H54 (cell line): ENCODE measurements at regions not wholly inside any gene's neighbourhood (a gene's known extent, or its start where the extent isn't known, plus 50 kb on each side); places are given as distances from the start of the nearest gene placed in this dataset.

ENCODE experiments used
- DNase-seq: peaks from one replicate; pipeline ENCODE4 v3.0.0; 2011; ENCODE audit warnings: low spot score, mixed read lengths; ENCODE audit not compliant: insufficient read length
- FAIRE-seq: peaks from 3 replicates; lab custom pipeline; 2011; peaks lifted over from hg19 to GRCh38; lab: Jason Lieb, UNC
- POLR2A ChIP-seq: IDR thresholded peaks from 2 replicates; pipeline ENCODE4 v1.6.1; 2011; ENCODE audit warnings: low read depth, mild to moderate bottlenecking, low read length

DNA sequence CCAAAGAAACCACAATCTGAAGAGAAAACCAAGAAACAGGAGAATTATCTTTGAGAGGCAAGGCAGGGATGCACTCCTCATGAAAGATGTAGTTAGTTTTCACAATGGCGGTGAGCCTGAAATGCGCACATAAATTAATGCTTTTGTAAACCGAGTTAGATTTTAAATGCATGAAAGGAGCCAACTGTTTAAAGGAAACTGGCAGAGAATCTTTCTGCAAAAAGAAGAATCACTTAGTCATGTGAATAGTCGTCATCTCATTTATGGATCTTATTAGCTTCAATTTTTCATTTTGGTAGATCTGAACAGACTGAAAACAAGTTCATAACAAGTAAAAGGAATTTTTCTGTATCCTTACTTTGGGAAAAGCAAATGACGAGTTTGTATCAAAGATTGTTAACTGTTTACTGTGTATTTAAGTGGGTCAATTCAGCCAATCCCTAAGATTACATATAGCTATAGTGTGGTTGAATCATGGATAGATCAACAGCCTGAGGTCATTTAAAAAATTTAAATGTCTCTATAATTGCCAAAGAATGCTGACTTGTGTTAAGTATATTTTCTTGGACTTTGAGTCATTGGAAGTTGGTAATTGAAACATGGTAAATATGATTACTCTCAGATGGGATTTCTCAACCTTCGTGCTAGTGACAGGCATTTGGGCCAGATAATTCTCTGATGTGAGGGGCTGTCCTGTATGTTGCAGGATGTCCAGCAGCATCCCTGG is 226.6 kb upstream of the KAZN start:
- TF ChIP-seq POLR2A: no peak
- DNase-seq: no peak
- no peak for FAIRE-seq

DNA sequence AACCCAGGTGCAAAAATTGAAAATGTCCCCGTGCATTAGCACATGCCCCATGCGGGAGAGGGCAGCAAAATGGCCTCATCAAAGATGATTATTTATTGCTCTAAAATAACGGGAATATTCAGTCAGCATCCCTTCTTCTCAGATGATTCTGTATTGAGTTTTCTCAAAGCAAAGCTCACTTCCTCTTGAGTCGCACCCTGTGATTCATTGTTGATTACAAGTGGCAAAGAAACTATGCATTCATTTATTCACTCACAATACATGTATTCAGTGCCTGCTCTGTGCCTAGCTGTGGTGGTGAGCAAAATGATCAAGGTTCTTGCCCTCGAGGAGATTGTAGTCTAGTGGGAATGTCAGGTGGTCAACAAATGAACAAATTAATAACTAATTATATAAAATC is 226.0 kb upstream of the KAZN start:
- DNase-seq: no peak
- FAIRE-seq: no peak
- TF ChIP-seq POLR2A: no peak

DNA sequence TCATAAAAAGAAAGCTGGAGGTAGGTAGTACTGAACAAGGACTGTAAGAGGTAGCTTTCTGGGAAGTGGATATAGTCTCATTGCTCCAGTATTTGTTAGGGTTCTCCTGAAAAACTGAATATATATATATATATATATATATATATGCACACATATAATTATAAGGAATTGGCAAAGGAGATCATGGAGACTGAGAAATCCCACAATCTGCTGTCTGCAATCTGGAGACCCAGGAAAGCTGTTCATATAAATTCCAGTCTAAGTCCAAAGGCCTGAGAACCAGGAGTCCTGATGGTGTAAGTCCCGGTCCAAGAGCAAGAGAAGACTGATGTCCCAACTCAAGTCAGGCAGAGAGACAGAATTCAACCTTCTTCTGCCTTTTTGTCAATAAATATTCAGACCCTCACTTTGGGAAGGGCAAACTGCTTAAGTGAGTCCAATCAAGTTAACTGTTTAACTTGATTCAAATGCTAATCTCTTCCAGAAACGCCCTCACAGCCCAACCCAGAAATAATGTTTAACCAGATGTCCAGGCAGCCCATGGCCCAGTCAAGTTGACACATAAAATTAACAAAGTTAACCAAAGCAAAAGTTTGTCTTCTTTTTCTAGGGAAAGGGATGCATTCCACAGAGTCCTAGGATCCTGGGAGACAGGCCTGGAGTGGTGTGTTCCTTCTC is 225.3 kb upstream of the KAZN start:
- no peak for DNase-seq
- no peak for TF ChIP-seq POLR2A
- no peak for FAIRE-seq

DNA sequence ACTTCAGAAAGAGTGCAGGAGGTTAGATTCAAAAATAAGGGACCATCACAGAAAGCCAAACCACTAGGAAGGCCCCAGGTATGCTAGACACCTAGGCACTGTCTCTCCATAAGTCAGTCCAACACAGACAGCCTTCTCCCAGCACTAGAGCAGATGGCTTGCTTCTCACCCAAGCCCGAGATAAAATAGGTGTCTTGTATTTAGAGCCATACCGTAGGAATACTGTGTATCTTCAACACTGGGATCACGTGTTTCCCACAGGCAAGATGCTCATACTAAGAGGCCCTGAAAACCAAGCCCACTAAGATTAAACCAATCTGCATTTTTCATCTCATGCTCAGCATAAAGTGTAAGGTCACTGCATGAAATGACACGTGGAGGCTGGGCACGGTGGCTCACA is 223.3 kb upstream of the KAZN start:
- TF ChIP-seq POLR2A: no peak
- FAIRE-seq: no peak
- no peak for DNase-seq

DNA sequence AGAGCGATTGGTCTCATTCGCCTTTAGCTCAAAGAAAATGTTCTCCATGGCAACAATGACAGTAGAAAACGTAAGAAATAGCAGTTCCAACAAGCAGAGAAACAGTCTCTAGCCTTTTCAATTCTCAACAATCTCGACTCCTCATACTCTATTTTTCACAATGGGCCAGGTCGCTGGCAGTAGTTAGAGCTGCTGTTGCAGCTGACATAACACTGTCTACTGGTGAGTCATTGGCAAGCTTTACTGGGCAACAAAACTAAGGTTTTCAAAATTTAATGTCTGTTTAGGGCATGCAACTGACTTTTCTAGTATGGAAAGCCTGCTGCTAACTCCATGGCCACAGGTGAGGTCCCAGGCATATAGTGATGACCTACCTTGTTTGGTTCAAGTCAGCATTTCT is 221.1 kb upstream of the KAZN start:
- TF ChIP-seq POLR2A: no peak
- FAIRE-seq: no peak
- DNase-seq: no peak

DNA sequence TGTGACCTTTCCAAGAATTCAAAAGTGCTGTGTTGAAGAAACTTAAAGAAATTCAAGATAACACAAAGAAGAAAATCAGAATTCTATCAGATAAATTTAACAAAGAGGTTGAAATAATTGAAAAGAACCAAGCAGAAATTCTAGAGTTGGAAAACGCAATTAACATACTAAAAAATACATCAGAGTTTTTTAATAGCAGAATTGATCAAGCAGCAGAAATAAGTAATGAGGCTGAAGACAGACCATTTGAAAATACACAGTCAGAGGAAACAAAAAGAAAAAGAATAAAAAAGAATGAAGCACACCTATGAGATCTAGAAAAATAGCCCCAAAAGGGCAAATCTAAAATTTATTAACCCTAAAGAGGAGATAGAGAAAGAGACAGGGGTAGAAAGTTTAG is 218.1 kb upstream of the KAZN start:
- FAIRE-seq: no peak
- no peak for TF ChIP-seq POLR2A
- DNase-seq: no peak

DNA sequence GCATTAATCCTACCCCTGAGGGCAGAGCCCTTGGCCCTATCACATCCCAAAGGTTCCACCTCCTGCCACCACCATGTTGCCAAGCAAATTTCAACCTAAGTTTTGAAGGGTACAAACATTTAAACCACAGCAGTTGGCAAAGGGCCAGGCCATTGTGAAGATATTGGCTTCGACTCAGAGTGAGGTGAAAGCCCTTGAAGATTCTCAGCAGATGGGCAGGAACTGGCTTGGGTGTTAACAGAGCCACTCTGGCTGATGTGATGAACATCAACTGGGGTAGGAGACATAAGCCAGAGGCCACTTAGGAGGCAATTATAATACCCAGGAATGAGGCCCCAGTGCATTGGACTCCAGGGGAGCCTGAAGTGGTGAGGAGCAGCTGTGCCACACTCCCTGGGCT is 207.7 kb upstream of the KAZN start:
- TF ChIP-seq POLR2A: no peak

DNA sequence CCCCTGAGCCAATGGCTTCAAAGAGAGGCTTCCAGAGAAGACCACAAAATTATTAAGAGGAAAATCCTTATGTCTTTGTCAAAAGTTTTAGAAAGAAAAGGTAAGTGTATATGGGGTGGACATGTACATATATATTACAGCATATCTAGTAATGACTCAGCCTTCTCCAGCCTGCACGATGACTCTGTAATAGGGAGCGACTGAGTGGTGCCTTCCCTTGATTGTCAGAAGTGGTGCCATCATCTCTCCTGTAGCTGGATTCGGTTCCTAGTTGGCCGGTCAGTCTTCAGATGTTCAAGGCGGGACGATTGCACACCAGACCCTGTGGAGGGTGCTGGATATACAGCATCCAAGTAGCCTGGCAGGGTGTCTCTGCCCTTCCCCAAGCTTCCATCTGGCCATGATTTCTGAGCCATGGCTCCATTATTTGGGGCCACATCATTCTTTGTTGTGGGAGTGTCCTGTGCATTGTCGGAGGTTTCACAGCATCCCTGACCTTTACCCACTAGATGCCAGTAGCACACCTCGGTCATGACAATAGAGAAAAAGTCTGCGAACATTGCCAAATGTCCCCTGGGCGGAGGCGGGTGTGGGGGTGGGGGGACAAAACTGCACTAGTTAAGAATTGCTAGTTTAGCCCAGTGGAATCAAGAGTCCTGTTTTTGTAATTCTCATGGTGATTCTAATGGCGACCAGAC is 206.2 kb upstream of the KAZN start:
- DNase-seq: no peak
- TF ChIP-seq POLR2A: no peak
- FAIRE-seq: no peak

More for the DNA sequence above, 207.7 kb upstream of the KAZN start:
- FAIRE-seq (no peak), DNase-seq (no peak)

DNA sequence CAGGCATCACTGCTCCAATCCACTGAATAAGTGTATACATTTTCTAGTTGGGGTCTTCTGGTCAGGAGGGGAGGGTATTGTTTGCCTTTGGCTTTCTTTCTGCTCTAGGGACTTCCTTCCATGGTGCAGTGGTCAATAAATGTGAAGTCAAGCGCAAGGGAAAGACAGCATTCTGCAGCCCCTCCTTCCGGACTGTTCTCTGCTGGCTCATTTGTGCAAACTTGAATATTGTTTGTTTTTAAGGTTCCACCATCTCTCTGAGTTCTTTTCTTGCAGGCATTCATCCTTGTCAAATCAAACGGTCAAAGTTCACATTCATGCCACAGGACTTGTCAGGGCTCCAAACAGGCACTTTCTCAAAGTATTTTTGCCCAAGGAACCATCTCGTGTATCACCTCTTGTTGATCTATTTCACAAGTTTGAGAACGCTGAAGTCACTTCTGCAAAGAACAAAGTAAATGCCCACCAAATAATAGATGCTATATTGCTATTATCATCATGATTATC is 205.6 kb upstream of the KAZN start:
- DNase-seq (no peak), FAIRE-seq (no peak)
- TF ChIP-seq POLR2A: no peak

DNA sequence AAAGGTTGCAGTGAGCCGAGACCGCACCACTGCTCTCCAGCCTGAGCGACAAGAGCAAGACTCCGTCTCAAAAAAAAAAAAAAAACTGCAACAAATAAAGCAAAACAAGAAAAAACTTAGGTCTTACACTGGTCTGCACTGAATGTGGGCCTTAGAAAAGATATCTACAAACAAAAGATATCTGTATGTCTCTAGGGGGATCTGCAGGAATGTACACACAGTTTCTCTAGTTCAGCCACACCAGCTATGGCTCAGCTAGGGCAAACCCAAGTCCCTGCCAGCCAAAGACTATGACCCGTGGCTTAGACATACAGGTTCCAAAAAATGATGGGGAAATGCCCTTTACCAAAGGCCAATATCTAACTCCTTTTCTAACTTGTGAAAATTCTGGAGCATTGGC is 202.4 kb upstream of the KAZN start:
- DNase-seq (no peak), FAIRE-seq (no peak)
- TF ChIP-seq POLR2A: no peak

DNA sequence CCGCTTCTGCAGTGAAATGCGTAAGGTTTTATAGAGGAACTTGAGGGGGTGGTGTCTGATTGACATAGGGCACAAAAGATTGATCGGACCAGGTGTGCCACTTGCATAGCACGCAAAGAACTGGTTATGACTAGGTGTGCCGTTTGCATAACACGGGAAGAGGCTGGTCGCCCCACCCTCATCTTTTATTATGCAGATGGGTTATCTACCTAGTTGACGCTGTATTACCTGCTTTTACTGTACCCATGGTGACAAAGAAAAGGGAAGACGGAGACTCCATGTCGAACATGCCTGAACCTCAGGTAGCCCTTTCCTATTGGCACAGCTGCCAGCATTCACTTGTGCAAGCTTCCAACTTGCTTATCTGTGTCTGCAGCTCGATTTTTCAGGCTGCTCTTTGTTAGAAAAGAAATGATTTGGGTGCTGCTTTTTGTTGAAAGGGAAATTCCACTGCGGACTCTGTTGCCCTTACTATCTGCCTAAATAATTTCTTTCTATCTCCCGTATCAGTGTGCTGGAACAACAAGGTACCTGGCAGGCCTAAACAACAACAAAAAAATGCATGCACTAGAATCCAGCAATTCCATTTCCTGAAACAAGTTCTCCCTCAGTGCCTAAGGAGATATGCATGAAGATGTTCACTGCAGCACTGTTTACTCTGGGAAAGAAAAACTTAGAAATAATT is 194.4 kb upstream of the KAZN start:
- no peak for TF ChIP-seq POLR2A
- no peak for DNase-seq
- FAIRE-seq: no peak

DNA sequence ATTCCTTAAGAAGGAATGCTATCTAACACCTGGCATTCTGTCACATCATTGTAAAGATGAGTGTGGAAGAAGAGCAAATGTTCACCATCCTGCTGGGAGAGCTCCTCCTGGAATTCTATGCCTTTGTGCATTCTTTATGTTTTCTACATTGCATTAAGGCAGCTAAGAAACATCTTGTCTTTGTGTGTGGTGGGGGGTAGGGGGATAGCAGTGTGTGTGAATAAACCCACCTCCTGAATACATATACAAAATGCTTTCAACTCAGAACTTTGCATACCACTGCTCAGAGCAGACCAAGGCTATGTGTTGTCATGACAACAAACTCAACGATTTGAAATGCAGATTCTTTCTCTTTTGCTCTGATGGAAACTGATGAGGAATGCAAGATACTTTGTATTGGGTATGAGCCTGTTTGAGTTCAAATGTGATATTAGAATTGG is 193.6 kb upstream of the KAZN start:
- FAIRE-seq: no peak
- TF ChIP-seq POLR2A: no peak
- DNase-seq: no peak

DNA sequence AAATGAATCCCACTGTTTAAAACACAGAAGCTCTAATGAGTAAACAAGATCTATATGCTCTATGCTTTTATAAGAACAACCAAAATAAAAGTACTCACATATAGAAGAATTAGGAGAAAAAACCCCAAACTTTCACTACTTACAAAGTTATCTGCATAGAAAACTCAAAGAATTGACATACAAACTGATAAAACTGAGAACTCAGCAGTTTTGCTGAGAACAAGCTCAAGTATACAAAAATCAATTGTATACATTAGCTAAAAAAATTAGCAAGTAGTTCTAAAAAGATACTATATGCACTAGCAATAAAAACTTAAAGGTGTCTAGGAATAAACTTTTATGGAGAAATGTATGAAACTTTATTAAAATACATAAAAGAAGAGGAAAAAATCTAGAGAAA is 186.2 kb upstream of the KAZN start:
- DNase-seq: no peak
- TF ChIP-seq POLR2A: no peak
- FAIRE-seq: no peak
